Femur (tissue), 1 donor: ENCODE measurements at regions not wholly inside any gene's neighbourhood (a gene's known extent, or its start where the extent isn't known, plus 50 kb on each side); places are given as distances from the start of the nearest gene placed in this dataset.

Experiments used
- DNase-seq: peaks from one replicate; pipeline ENCODE4 v3.0.0-alpha.2; 2017

GRCh38 chr1:86228546-86228945, 72.0 kb upstream of the COL24A1 start:
- DNase-seq = no peak

GRCh38 chr1:86227026-86227425, 70.5 kb upstream of the COL24A1 start:
- no peak for DNase-seq

- DNase-seq = no peak
Measured at GRCh38 chr1:86226204-86226603, 69.6 kb upstream of the COL24A1 start.

GRCh38 chr1:86224651-86225310, 68.2 kb upstream of the COL24A1 start:
- no peak for DNase-seq

GRCh38 chr1:86218859-86219258, 62.3 kb upstream of the COL24A1 start:
- DNase-seq = no peak

GRCh38 chr1:86214605-86215004, 58.0 kb upstream of the COL24A1 start:
- no peak for DNase-seq

- no peak for DNase-seq
Measured at GRCh38 chr1:86209346-86209745, 52.8 kb upstream of the COL24A1 start.

GRCh38 chr1:86207323-86207722, 50.8 kb upstream of the COL24A1 start:
- peak; percentile 90 for DNase-seq
